ENCODE measurements at regions not wholly inside any gene's neighbourhood (a gene's known extent, or its start where the extent isn't known, plus 50 kb on each side); places are given as distances from the start of the nearest gene placed in this dataset.

DNA sequence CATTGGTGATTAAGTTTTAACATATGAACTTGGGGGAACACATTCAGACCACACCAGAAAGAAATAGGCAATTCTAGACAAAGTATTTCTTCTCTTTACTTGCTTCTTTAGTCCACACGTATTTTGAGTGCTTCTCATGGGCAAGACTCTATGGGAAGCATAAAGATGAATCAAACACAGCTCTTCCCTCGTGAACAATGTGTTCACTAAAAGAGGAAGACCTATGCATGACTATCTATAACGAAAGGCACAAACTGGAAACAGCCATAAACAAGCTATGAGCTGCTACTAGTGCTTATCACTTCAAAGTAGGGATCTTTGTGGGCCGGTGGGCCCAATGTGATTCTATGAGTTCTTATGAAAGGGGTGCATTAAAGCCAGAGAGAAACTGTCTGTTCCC is 53.0 kb upstream of the PRDX6 start:
- DNase-seq: no peak

GRCh38 chr1:173424782-173425407 is 52.2 kb upstream of the PRDX6 start:
- DNase-seq: no peak

DNA sequence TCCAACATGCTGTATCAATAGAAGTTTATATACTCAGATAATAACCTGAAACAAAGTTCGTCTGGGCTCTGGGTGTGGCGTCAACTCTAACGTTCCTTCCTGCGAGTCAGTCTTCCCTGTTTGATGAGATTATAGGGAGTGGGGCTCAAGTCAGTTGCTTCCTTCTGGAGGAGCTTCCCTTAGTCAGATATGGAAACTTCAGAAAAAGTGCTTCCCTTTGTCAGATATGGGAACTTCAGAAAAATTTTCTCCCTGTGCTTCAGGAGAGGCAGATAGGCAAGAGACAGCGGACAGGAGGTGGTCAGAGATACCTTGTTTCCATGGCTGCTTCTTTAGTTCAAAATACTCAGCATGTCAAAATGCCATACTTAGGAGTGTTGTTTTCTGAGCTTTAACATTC is 51.1 kb upstream of the PRDX6 start:
- no peak for DNase-seq

GRCh38 chr1:173427146-173428054 is 49.7 kb upstream of the PRDX6 start:
- no peak for DNase-seq
